Activated CD4-positive, alpha-beta memory T cell treated with anti-CD3 and anti-CD28 coated beads, Interleukin-2, amount 10 ng/mL, durations not matched to agents 7 days and 5 days (primary cell): ENCODE measurements at regions not wholly inside any gene's neighbourhood (a gene's known extent, or its start where the extent isn't known, plus 50 kb on each side); places are given as distances from the start of the nearest gene placed in this dataset.
"Not testable (repeated sequence)": the region's sequence is repeated elsewhere in the genome, so short reads cannot be mapped to it uniquely, and the experiment has no call there.

Experiments
- CTCF ChIA-PET: fragments of 350-600 bp; sonication (Branson Sonifier 250); formaldehyde crosslinking; loops from one replicate; lab custom pipeline; 2021; ENCODE audit warnings: antibody characterized with exemption, inconsistent platforms; lab: Charles Lee
- POLR2A ChIA-PET: fragments of 350-600 bp; sonication (Branson Sonifier 250); formaldehyde crosslinking; loops from one replicate; lab custom pipeline; 2021; ENCODE audit warnings: antibody characterized with exemption; lab: Charles Lee
- DNase-seq: peaks from one replicate; pipeline ENCODE4 v3.0.0-alpha.2; 2020
- H3K27ac Mint-ChIP-seq: one replicate; pipeline ENCODE4 v1.8.0; 2021; ENCODE audit warnings: mild to moderate bottlenecking, mixed read lengths
- H3K27me3 Mint-ChIP-seq: one replicate; pipeline ENCODE4 v1.8.0; 2021; ENCODE audit warnings: mixed read lengths
- H3K36me3 Mint-ChIP-seq: one replicate; pipeline ENCODE4 v1.8.0; 2021; ENCODE audit warnings: low read depth, mixed read lengths
- H3K4me1 Mint-ChIP-seq: one replicate; pipeline ENCODE4 v1.8.0; 2021; ENCODE audit warnings: mixed read lengths
- H3K4me3 Mint-ChIP-seq: one replicate; pipeline ENCODE4 v1.8.0; 2021; ENCODE audit warnings: mild to moderate bottlenecking, mixed read lengths
- H3K9me3 Mint-ChIP-seq: one replicate; pipeline ENCODE4 v1.8.0; 2021; ENCODE audit warnings: mixed read lengths

DNA sequence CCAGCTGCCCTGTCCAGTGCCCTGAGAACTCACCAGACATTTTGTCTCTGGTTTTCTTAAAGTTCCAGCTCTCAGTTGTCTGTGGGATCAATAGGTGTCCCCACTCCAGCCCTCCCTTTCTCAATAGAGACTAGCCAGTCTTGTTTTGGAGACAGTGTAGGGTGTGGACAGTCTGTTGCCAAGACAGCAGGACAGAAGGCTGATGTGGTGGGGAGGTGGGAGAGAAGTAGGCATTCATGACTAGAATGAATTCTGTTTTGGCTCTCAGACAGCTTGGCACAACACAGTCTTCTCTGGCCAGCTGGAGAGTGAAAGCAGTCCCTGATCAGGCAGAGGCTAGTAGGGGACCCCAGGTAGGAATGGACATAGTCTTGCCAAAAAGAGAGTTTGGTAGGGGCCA, 467.0 kb upstream of the PODXL start:
- no peak for DNase-seq
- peaks cover 2% of the 10 kb centered on the region for H3K9me3 Mint-ChIP-seq
- no peak overlapping the region for H3K27ac Mint-ChIP-seq
- POLR2A ChIA-PET = no interaction called here
- H3K27me3 Mint-ChIP-seq = no peaks in the 10 kb centered on the region
- CTCF ChIA-PET = no interaction called here
- peaks cover 3% of the 10 kb centered on the region for H3K36me3 Mint-ChIP-seq
- H3K4me1 Mint-ChIP-seq = no peaks in the 10 kb centered on the region
- H3K4me3 Mint-ChIP-seq = no peak overlapping the region

DNA sequence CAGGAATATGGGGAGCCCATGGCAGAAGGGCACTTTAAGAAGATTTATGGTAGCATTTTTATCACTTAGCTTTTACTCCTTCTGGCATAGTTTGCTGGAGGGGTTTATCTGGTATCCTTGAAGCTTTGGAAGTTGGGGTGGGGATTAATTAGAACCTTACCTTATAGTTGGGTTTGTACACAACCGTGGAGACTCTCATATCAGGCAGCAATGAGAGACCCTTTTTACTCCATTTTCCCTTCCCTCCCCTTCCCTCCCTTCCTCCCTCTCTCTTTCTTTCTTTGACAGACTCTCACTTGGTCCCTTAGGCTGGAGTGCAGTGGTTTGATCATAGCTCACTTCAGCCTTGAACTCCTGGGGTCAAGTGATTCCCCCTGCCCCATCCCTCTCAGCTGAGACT, 465.8 kb upstream of the PODXL start:
- POLR2A ChIA-PET = no interaction called here
- CTCF ChIA-PET = no interaction called here
- Mint-ChIP-seq H3K4me3 (no peak overlapping the region), H3K4me1 (no peaks in the 10 kb centered on the region), H3K27ac (no peak overlapping the region), H3K9me3 (peaks cover 2% of the 10 kb centered on the region), H3K36me3 (peaks cover 3% of the 10 kb centered on the region), H3K27me3 (no peaks in the 10 kb centered on the region)
- DNase-seq = no peak

- H3K9me3 Mint-ChIP-seq = peaks cover 2% of the 10 kb centered on the region
- H3K27me3 Mint-ChIP-seq = no peaks in the 10 kb centered on the region
- no peaks in the 10 kb centered on the region for H3K4me1 Mint-ChIP-seq
- no peak for DNase-seq
- H3K36me3 Mint-ChIP-seq = peaks cover 3% of the 10 kb centered on the region
- ChIA-PET CTCF (no interaction called here), POLR2A (no interaction called here)
- H3K27ac Mint-ChIP-seq = no peak overlapping the region
- H3K4me3 Mint-ChIP-seq = no peak overlapping the region
Measured at GRCh38 chr7:132019703-132020102, 463.3 kb upstream of the PODXL start.

- Mint-ChIP-seq H3K27ac (no peak overlapping the region), H3K4me1 (no peaks in the 10 kb centered on the region), H3K4me3 (no peak overlapping the region), H3K36me3 (no peaks in the 10 kb centered on the region), H3K9me3 (no peaks in the 10 kb centered on the region), H3K27me3 (no peaks in the 10 kb centered on the region)
- POLR2A ChIA-PET = no interaction called here
- no peak for DNase-seq
- CTCF ChIA-PET = no interaction called here
Measured at GRCh38 chr7:132009778-132010177, 453.4 kb upstream of the PODXL start.

DNA sequence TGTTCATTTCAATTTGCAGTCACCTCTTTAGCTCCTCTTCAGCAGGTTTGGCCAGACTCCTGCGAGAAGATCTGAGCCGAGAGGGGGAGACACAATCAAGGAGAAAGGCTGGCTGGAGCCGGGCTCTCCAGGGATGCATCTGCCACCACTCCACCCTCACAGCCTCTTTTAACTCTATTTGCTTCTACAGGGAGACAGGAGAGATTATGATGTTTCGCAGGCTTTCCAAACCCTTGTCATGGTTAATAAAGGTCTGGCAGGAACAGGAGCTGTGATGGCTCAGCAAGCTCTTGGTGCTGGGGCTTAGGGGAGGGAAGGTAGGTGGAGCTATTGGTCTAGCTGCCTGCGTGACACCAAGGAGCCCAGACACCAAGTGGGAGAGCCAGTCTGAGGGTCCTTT, 448.1 kb upstream of the PODXL start:
- Mint-ChIP-seq H3K9me3 (no peaks in the 10 kb centered on the region), H3K36me3 (no peaks in the 10 kb centered on the region), H3K27ac (no peak overlapping the region), H3K27me3 (no peaks in the 10 kb centered on the region), H3K4me1 (no peaks in the 10 kb centered on the region), H3K4me3 (no peak overlapping the region)
- DNase-seq = no peak
- CTCF ChIA-PET = no interaction called here
- POLR2A ChIA-PET = no interaction called here

- Mint-ChIP-seq H3K27me3 (no peaks in the 10 kb centered on the region), H3K36me3 (no peaks in the 10 kb centered on the region), H3K27ac (no peak overlapping the region), H3K9me3 (no peaks in the 10 kb centered on the region), H3K4me1 (no peaks in the 10 kb centered on the region), H3K4me3 (no peak overlapping the region)
- no peak for DNase-seq
- ChIA-PET POLR2A (no interaction called here), CTCF (no interaction called here)
Measured at GRCh38 chr7:132002343-132002968, 446.0 kb upstream of the PODXL start.

GRCh38 chr7:132001146-132001545, 444.7 kb upstream of the PODXL start:
- H3K4me3 Mint-ChIP-seq = no peak overlapping the region
- H3K27me3 Mint-ChIP-seq = no peaks in the 10 kb centered on the region
- no peaks in the 10 kb centered on the region for H3K9me3 Mint-ChIP-seq
- H3K36me3 Mint-ChIP-seq = no peaks in the 10 kb centered on the region
- H3K27ac Mint-ChIP-seq = no peak overlapping the region
- no peak for DNase-seq
- ChIA-PET POLR2A (no interaction called here), CTCF (no interaction called here)
- H3K4me1 Mint-ChIP-seq = no peaks in the 10 kb centered on the region

GRCh38 chr7:131999193-131999592, 442.8 kb upstream of the PODXL start:
- Mint-ChIP-seq H3K4me1 (no peaks in the 10 kb centered on the region), H3K27me3 (no peaks in the 10 kb centered on the region), H3K9me3 (no peaks in the 10 kb centered on the region), H3K4me3 (no peak overlapping the region), H3K27ac (no peak overlapping the region), H3K36me3 (no peaks in the 10 kb centered on the region)
- POLR2A ChIA-PET = no interaction called here
- no peak for DNase-seq
- CTCF ChIA-PET = no interaction called here

DNA sequence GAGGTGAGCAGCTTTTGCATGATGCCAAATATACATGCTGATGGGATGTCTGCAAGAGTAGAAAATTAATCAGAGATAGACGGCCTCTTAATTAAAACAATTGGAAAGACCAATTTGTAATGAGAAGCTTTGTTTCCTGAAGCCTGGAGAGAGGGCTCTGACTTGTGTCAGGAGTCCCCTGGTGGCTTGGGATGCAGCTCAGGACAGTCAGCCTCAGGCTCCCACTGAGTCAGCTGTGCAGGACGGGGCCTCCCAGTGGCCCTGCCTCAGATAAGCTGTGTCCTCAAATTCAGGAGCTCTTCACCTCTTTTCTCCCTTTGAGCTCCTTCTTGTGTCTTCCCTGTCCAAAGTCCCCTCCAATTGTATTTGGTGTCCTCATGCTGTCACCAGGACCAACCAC, 438.9 kb upstream of the PODXL start:
- DNase-seq = no peak
- Mint-ChIP-seq H3K9me3 (no peaks in the 10 kb centered on the region), H3K4me3 (no peak overlapping the region), H3K4me1 (no peaks in the 10 kb centered on the region), H3K27ac (no peak overlapping the region), H3K27me3 (no peaks in the 10 kb centered on the region), H3K36me3 (no peaks in the 10 kb centered on the region)
- ChIA-PET POLR2A (no interaction called here), CTCF (no interaction called here)

- CTCF ChIA-PET, H3K27me3 Mint-ChIP-seq, H3K36me3 Mint-ChIP-seq, H3K9me3 Mint-ChIP-seq, DNase-seq, H3K4me1 Mint-ChIP-seq, POLR2A ChIA-PET, H3K4me3 Mint-ChIP-seq, H3K27ac Mint-ChIP-seq: not testable (repeated sequence)
Measured at GRCh38 chr7:131981069-131981468, 424.6 kb upstream of the PODXL start.

DNA sequence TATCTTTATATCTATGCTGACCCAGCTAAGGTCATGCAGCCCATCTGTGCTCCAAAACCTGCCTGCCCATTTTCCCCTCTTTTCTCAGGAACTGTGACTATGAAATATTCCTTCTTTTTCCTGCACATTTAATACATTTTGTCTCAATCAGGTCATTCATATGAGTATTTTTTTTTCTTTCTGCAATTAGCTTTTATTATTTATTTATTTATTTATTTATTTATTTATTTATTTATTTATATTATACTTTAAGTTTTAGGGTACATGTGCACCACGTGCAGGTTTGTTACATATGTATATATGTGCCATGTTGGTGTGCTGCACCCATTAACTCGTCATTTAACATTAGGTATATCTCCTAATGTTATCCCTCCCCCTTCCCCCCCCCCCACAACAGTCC, 421.7 kb upstream of the PODXL start:
- H3K4me3 Mint-ChIP-seq, H3K27ac Mint-ChIP-seq, H3K36me3 Mint-ChIP-seq, H3K9me3 Mint-ChIP-seq, DNase-seq, H3K4me1 Mint-ChIP-seq, POLR2A ChIA-PET, CTCF ChIA-PET, H3K27me3 Mint-ChIP-seq: not testable (repeated sequence)

DNA sequence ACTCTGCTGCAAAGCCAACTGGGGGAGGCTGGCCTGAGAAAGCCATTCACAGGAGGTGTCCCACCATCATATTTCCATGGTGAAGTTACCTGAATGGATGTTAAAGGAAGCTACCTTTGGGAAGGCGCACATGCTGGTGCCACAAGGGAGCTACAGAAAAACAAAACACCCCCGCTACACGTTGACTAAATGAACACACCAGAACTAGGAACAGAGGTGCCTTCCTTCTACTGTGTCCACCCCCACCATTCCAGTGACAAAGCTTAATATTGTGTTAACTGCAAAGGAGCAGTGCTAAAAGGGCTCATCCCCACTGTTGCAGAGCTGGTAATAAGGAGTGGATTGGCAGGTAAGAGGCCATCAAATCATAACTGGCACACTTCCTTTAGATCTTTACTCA, 420.0 kb upstream of the PODXL start:
- Mint-ChIP-seq H3K27me3 (no peaks in the 10 kb centered on the region), H3K9me3 (no peaks in the 10 kb centered on the region), H3K4me1 (no peaks in the 10 kb centered on the region), H3K36me3 (no peaks in the 10 kb centered on the region), H3K4me3 (no peak overlapping the region), H3K27ac (no peak overlapping the region)
- ChIA-PET POLR2A (no interaction called here), CTCF (no interaction called here)
- DNase-seq = no peak

GRCh38 chr7:131974671-131975070, 418.2 kb upstream of the PODXL start:
- Mint-ChIP-seq H3K27ac (no peak overlapping the region), H3K4me3 (no peak overlapping the region), H3K4me1 (no peaks in the 10 kb centered on the region), H3K36me3 (no peaks in the 10 kb centered on the region), H3K9me3 (no peaks in the 10 kb centered on the region), H3K27me3 (no peaks in the 10 kb centered on the region)
- DNase-seq = no peak
- ChIA-PET POLR2A (no interaction called here), CTCF (no interaction called here)

- ChIA-PET POLR2A (no interaction called here), CTCF (no interaction called here)
- no peak overlapping the region for H3K27ac Mint-ChIP-seq
- peaks cover 3% of the 10 kb centered on the region for H3K27me3 Mint-ChIP-seq
- H3K4me1 Mint-ChIP-seq = no peaks in the 10 kb centered on the region
- no peaks in the 10 kb centered on the region for H3K9me3 Mint-ChIP-seq
- DNase-seq = no peak
- H3K4me3 Mint-ChIP-seq = no peak overlapping the region
- H3K36me3 Mint-ChIP-seq = no peaks in the 10 kb centered on the region
Measured at GRCh38 chr7:131972251-131972650, 415.8 kb upstream of the PODXL start.
